Thymus (tissue), 11 donors: ENCODE measurements at regions not wholly inside any gene's neighbourhood (a gene's known extent, or its start where the extent isn't known, plus 50 kb on each side); places are given as distances from the start of the nearest gene placed in this dataset.

ENCODE experiments used
- DNase-seq, 9 donors: peaks; one replicate each; pipeline ENCODE4 v3.0.0-alpha.2; 2013; ENCODE audit warnings: low spot score in 9 of 9, low read depth in 6 of 9, missing footprints in 1 of 9
- H3K27ac ChIP-seq, 2 donors: one replicate each; pipeline ENCODE4 v1.5.1; 2013; ENCODE audit warnings: control low read depth in 1 of 2, low read depth in 1 of 2, low read length in 1 of 2, mild to moderate bottlenecking in 1 of 2, moderate library complexity in 1 of 2
- H3K27me3 ChIP-seq, 2 donors: one replicate each; pipeline ENCODE4 v1.5.1; 2013; ENCODE audit warnings: low read length in 1 of 2; ENCODE audit not compliant: control insufficient read depth in 2 of 2, insufficient read depth in 1 of 2
- H3K36me3 ChIP-seq, 2 donors: one replicate each; pipeline ENCODE4 v1.5.1; 2013; ENCODE audit warnings: low read length in 1 of 2, mild to moderate bottlenecking in 1 of 2, moderate library complexity in 1 of 2; ENCODE audit not compliant: control insufficient read depth in 2 of 2, insufficient read depth in 2 of 2
- H3K4me1 ChIP-seq, 2 donors: one replicate each; pipeline ENCODE4 v1.5.1; 2013; ENCODE audit warnings: low read length in 2 of 2; ENCODE audit not compliant: control insufficient read depth in 2 of 2, insufficient read depth in 2 of 2
- H3K4me3 ChIP-seq, 2 donors: one replicate each; pipeline ENCODE4 v1.5.1; 2013; ENCODE audit warnings: low read length in 2 of 2, control low read depth in 1 of 2, mild to moderate bottlenecking in 1 of 2
- H3K9me3 ChIP-seq, 2 donors: one replicate each; pipeline ENCODE4 v1.5.1; 2013; ENCODE audit warnings: low read length in 1 of 2, mild to moderate bottlenecking in 1 of 2; ENCODE audit not compliant: control insufficient read depth in 2 of 2, insufficient read depth in 1 of 2
- WGBS: extraction: QIAGEN DNeasy Blood & Tissue Kit; methylation state at CpG from one replicate; pipeline ENCODE4 v1.1.7; 2013; 5-methylcytosine and 5-hydroxymethylcytosine counted together
- donor health status: healthy.

DNA sequence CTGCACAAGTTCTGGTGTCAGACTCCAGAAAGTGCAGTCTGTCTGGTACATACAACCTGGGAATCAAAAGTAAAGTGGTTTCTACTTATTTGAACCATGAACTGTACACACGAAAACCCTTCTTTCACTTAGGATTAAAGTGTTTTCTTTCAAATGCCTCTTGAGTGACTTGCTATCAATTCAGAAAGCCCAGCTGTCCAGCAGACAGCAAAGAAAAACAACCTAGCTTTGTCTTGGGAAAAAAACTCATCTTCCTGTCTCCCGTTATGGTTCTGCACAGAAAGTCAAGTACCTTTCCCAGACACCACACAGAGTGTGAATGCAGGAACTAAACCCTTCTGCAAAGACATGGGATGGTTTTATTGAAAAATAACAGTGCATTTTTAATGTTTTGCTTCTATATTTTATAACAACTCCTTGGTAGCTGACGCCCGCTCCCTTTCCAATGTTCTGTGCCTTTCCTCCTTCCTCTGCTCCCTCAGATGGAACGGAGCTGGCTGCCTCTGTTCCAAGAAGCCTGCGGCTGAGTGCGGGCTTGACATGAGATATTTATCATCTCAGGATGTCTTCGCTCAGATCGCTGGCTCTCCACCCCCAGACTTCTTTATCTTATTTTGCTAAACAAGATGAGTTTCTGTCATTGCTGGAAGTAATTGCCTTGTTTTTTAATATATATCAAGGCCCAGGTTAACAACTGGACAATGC is 322.3 kb upstream of the B3GAT1 start:
- no peak overlapping the region for H3K4me3 ChIP-seq
- WGBS: 55% methylated on average over 9 of the region's 9 CpGs
- no peak for DNase-seq

DNA sequence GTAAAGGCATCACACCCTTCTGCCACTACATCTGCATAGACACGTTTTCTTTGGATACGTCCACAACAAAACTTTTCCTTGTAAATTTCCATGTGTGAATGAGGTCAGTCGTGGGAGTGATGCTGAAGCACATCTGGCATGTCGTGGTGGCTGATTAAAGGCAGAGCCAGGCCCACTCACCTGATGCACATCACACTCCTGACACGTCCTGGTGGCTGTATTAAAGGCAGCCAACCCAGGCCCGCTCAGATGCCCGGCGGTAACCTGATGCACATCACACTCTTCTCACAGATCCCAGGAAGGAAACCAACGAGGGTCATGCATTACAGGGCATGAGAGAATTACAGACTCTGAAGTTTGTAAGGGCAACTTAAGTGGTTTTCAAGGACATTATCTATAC is 321.6 kb upstream of the B3GAT1 start:
- Histone ChIP-seq H3K4me3 (no peak overlapping the region), H3K36me3 (no peaks in the 10 kb centered on the region), H3K9me3 (no peaks in the 10 kb centered on the region), H3K4me1 (no peaks in the 10 kb centered on the region), H3K27me3 (no peaks in the 10 kb centered on the region), H3K27ac (no peak overlapping the region)
- 73% methylated on average over 9 of the region's 9 CpGs for WGBS
- no peak for DNase-seq

More for the DNA sequence above, 322.3 kb upstream of the B3GAT1 start:
- Histone ChIP-seq H3K27ac (no peak overlapping the region), H3K4me1 (no peaks in the 10 kb centered on the region), H3K9me3 (no peaks in the 10 kb centered on the region), H3K27me3 (no peaks in the 10 kb centered on the region), H3K36me3 (no peaks in the 10 kb centered on the region)

DNA sequence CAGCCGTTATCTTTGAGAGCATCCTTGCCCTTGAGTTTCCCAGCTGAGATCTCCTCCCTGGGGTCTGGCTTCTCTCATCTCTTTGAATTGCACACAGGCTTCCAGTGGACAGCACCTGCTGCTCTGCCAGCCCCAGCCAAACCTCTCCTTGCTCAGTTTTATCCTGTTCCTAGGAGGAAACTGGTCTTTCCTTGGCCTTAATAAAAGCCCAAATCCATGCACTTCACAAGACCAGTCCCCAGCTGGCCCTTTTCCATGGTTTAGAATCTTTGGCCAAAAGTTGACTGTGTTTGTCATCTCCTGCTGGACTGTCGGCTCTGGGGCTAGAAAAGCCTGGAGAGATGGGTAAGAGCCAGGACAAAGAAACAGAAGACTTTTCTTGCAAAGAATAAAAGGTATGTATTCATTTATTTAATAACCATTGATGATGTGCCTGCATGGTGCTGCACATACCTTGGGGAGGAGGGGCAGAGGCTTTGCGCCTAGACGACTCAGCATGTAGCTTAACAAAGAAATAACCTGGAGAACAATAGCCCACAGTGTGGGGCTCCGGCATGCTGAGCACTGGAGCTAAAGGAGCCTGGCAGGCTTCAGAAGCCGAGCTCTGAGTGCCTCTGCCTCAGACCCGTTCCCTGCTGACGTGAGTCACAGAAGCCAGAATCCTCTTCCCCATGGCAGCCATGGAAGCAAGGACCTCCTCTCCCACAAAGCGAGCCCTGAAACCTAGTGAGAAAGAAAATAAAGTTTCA is 319.3 kb upstream of the B3GAT1 start:
- Histone ChIP-seq H3K4me1 (no peaks in the 10 kb centered on the region), H3K27me3 (no peaks in the 10 kb centered on the region), H3K27ac (no peak overlapping the region), H3K4me3 (no peak overlapping the region), H3K36me3 (no peaks in the 10 kb centered on the region), H3K9me3 (no peaks in the 10 kb centered on the region)
- DNase-seq: no peak
- 61% methylated on average over 9 of the region's 9 CpGs for WGBS

DNA sequence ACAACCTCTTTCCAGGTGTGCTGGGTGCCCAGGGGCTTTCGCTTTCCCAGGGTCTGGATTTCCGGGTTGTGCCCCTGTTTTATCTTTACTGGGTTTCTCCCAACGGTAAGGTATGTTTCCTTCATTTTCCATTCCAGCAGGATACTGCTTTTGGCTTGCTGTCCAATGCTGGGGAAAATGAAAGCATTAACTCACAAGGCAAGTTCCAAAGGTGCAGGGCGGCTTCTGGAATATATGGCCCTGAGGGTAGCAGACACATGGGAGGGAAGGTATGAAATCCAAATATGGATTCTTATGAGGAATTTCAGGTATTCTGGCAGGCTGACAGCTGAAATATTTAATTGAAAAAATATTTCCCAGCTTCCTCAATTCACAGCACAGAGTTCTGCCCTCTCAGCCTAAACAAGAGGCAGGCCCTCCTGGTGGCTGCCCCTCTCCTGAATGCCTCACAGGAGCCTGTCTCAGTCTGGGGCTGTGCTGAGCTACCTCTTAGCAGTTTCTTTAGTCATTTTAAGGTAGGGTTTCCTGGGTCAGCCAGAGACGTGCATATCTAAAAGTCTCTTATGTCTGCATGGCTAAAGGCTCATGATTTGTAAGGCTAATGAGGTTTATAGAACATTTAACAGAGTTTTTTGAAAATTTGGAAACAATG is 318.6 kb upstream of the B3GAT1 start:
- no peaks in the 10 kb centered on the region for H3K9me3 ChIP-seq
- no peaks in the 10 kb centered on the region for H3K27me3 ChIP-seq
- no peaks in the 10 kb centered on the region for H3K4me1 ChIP-seq
- no peak overlapping the region for H3K27ac ChIP-seq
- 75% methylated on average over 5 of the region's 5 CpGs for WGBS
- DNase-seq: no peak
- H3K36me3 ChIP-seq: no peaks in the 10 kb centered on the region
- no peak overlapping the region for H3K4me3 ChIP-seq

DNA sequence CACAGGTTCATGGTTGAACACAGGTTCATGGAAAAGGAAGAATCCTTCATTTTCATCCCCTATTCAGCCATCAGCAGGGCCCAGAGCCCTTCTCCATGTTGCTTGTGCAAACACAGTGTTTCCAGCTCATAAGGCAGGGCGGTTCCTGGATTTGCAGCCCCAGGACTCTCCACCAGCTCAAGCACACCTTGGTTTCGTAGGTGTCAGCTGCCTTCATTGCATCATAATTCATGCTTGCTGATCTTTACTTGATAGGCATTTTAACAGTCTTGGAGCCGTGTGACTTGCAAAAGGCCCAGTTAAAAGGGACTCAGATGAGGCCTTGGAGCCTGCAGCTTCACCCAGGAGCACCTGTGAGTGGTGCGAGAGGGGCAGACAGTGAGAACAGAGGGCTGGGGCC is 318.1 kb upstream of the B3GAT1 start:
- Histone ChIP-seq H3K27me3 (no peaks in the 10 kb centered on the region), H3K36me3 (no peaks in the 10 kb centered on the region), H3K27ac (no peak overlapping the region), H3K4me3 (no peak overlapping the region), H3K4me1 (no peaks in the 10 kb centered on the region), H3K9me3 (no peaks in the 10 kb centered on the region)
- 85% methylated on average over 4 of the region's 4 CpGs for WGBS
- DNase-seq: no peak

DNA sequence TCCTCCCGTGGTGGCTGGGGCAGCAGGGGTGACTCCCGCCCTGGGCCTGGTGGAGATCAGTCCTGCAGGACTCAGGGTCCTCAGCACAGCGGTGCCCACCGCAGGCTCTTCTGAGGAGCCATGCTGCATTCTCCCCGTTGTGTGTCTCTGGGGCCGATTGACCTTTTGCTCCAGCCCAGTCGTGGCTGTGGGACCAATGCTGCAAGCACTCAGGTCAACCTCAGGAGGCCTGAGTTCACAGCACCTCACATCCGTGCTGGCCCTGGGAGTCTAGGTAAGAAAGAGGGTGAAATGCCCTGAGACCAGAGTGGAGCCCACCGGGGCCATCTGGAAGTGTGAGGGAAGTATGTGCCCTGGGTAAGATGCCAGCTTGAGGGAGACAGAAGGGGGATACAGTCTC is 316.1 kb upstream of the B3GAT1 start:
- H3K27me3 ChIP-seq: no peaks in the 10 kb centered on the region
- no peak overlapping the region for H3K4me3 ChIP-seq
- no peaks in the 10 kb centered on the region for H3K4me1 ChIP-seq
- 90% methylated on average over 9 of the region's 9 CpGs for WGBS
- H3K9me3 ChIP-seq: no peaks in the 10 kb centered on the region
- no peaks in the 10 kb centered on the region for H3K36me3 ChIP-seq
- DNase-seq: no peak
- no peak overlapping the region for H3K27ac ChIP-seq

DNA sequence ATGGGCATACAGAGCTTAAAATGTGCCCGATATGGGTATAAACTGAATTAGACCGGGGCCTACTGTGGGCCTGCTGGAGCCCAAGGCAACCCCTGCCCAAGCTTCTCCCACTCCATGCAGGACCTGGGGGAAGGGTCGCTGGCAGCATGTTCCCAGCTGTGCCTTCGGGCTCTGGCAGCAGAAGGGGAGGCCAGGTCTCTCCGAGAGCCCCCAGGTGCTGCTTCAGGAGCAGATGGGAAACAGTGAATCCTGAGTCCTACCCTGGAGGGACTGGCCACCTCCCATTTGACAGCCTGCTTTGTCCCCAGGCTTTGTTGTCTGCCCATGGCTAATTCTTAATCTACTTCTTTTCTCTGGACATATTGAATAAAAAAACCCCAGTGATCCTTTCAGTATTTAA is 315.6 kb upstream of the B3GAT1 start:
- Histone ChIP-seq H3K9me3 (no peaks in the 10 kb centered on the region), H3K36me3 (no peaks in the 10 kb centered on the region), H3K27ac (no peak overlapping the region), H3K4me3 (no peak overlapping the region), H3K4me1 (no peaks in the 10 kb centered on the region), H3K27me3 (no peaks in the 10 kb centered on the region)
- 76% methylated on average over 5 of the region's 5 CpGs for WGBS
- no peak for DNase-seq

DNA sequence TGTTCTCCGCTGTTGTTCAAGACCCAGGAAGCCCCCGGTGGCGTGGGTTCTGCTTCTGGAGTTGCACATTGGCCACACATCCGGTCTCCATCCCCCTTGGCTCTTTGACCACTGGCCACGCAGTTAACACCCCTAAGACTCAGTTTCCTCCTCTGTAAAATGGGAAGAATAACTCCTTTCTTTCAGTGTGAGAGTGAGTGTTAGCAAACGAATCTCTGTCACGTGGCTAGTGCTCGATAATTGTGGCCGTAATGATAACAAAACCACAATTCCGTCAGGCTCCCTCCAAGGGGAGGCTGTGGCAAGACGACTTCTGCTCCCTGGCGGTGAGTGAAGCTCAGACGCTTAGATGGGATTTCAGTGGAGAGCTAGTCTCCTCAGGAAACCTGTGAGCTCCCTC is 315.2 kb upstream of the B3GAT1 start:
- Histone ChIP-seq H3K4me3 (no peak overlapping the region), H3K36me3 (no peaks in the 10 kb centered on the region), H3K4me1 (no peaks in the 10 kb centered on the region), H3K9me3 (no peaks in the 10 kb centered on the region), H3K27ac (no peak overlapping the region), H3K27me3 (no peaks in the 10 kb centered on the region)
- DNase-seq: no peak
- WGBS: 66% methylated on average over 13 of the region's 13 CpGs
